ENCODE measurements at regions not wholly inside any gene's neighbourhood (a gene's known extent, or its start where the extent isn't known, plus 50 kb on each side); places are given as distances from the start of the nearest gene placed in this dataset.
A peak's percentile ranks its signal among the peaks of the same experiment; 100 is the strongest.

GRCh38 chr9:13608451-13608850 lies 329.0 kb upstream of the MPDZ start:
- H3K9me3 ChIP-seq (replicated peaks; ENCODE audit: control insufficient read depth, insufficient read depth, low read length) = no peaks in the 10 kb centered on the region
- POLR2A ChIA-PET = no interaction called here
- H3K4me1 ChIP-seq (ENCODE audit: control insufficient read depth, extremely low read depth, insufficient read depth, low read length) = peaks cover 17% of the 10 kb centered on the region
- CTCF ChIA-PET = interaction anchor here (0.8 to 1.9 kb wide), 8 partner anchors 10 to 792 kb away, joined by 3 to 6 read pairs (median 4); no protein-coding TSS in a partner anchor
- H3K4me2 ChIP-seq (ENCODE audit: insufficient read depth, low read length) = no peak overlapping the region
- H3K4me3 ChIP-seq (replicated peaks in 1 of 3; ENCODE audit: insufficient read depth in 1 of 3, low read depth in 1 of 3, low read length in 3 of 3) = no peak overlapping the region
- intact Hi-C loops (cut with micrococcal nuclease) = loop anchor here (10.0 kb wide), 1 partner anchor 796 kb away; no protein-coding TSS in a partner anchor
- no peaks in the 10 kb centered on the region for H4K20me1 ChIP-seq (replicated peaks; ENCODE audit: control insufficient read depth, extremely low read depth, insufficient read depth, low read length)
- no peaks in the 10 kb centered on the region for H3K36me3 ChIP-seq (ENCODE audit: control insufficient read depth in 2 of 2, extremely low read depth in 1 of 2, insufficient read depth in 2 of 2, low read length in 2 of 2)
- TF ChIP-seq JUN (IDR thresholded peaks at IDR 0.05; ENCODE audit: borderline replicate concordance, insufficient read depth, insufficient read length, low read depth) (no peak), GATA2 (IDR thresholded peaks at IDR 0.05; ENCODE audit: insufficient read depth, insufficient read length, low read depth, low read length) (no peak), MYC (IDR thresholded peaks at IDR 0.05; ENCODE audit: low read depth, low read length) (no peak), CTCF (IDR thresholded peaks at IDR 0.05; ENCODE audit: extremely low read depth in 1 of 2, insufficient read depth in 1 of 2, low read depth in 1 of 2, low read length in 2 of 2) (no peak), FOS (IDR thresholded peaks at IDR 0.05; ENCODE audit: borderline replicate concordance, insufficient read depth, low read length) (no peak), POLR2A (IDR thresholded peaks at IDR 0.05; ENCODE audit: low read depth, low read length) (no peak), EZH2 (IDR thresholded peaks at IDR 0.05; ENCODE audit: borderline replicate concordance, low read depth, low read length, severe bottlenecking) (no peak), POLR2AphosphoS5 (IDR thresholded peaks at IDR 0.05; ENCODE audit: insufficient read depth, low read depth, low read length) (no peak), MAX (IDR thresholded peaks at IDR 0.05; ENCODE audit: insufficient read depth, insufficient read length) (no peak)
- no peaks in the 10 kb centered on the region for H3K27me3 ChIP-seq (ENCODE audit: control insufficient read depth in 2 of 2, insufficient read depth in 2 of 2, low read length in 2 of 2)
- H3K9ac ChIP-seq (replicated peaks; ENCODE audit: extremely low read depth, insufficient read depth, low read length) = no peak overlapping the region
- no peaks in the 10 kb centered on the region for H3K79me2 ChIP-seq (ENCODE audit: control insufficient read depth, insufficient read depth, low read length)
- no TSS peak for BruUV-seq (replicated peaks)
- FAIRE-seq (no peak), DNase-seq (ENCODE audit: low read depth, low spot score) (no peak)
- H3K9me1 ChIP-seq (replicated peaks; ENCODE audit: control insufficient read depth, extremely low read depth, insufficient read depth, low read length) = no peaks in the 10 kb centered on the region
- H2AFZ ChIP-seq (ENCODE audit: low read depth, low read length) = peak overlapping the region; percentile 78
- H3K27ac ChIP-seq (ENCODE audit: insufficient read depth, low read depth, low read length) = no peak overlapping the region
- dilution Hi-C loops (cut with MboI; ENCODE audit: extremely low pct_ligation_motif_present, low sequenced_read_pairs) = no loop called here

Measured in endothelial cell of umbilical vein (primary cell).